Peyer's patch (tissue), 4 donors: ENCODE measurements at regions not wholly inside any gene's neighbourhood (a gene's known extent, or its start where the extent isn't known, plus 50 kb on each side); places are given as distances from the start of the nearest gene placed in this dataset.

Experiments used
- POLR2A ChIP-seq, 2 donors: fragments of 450-650 bp; IDR thresholded peaks; one replicate each; pipeline ENCODE4 v1.5.1; 2017; ENCODE audit warnings: antibody characterized with exemption in 2 of 2, mild to moderate bottlenecking in 2 of 2, moderate library complexity in 2 of 2
- TF ChIP-seq, protein P1 (sequence below), 6 experiments: fragments of 450-650 bp in 4 of 6; fragments of 200-600 bp in 2 of 6; sonication (generic) in 1 of 6; IDR thresholded peaks; one replicate each; pipeline ENCODE4 v1.5.1; 2017 to 2019; ENCODE audit warnings: antibody characterized with exemption in 6 of 6, mild to moderate bottlenecking in 3 of 6, moderate library complexity in 1 of 6

DNA sequence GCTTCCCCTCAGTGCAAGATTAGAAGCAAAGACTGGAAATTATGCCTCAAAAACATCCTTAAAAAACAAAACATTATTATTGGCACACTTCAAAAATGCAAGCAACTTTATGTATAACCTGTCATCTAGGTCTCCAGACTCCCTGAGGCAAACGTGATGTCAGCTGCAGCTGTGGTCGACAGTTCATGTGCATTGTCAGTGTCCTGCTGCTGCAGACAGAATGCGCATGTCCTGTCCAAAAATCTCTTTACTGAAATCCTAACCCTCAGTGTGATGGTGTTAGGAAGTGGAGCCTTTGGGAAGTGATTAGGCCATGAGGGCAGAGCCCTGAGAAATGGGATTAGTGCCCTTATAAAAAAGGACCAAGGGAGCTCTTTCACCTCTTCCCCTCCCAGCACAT, 126.9 kb downstream of the CYRIA start:
- TF ChIP-seq, protein P1, sequence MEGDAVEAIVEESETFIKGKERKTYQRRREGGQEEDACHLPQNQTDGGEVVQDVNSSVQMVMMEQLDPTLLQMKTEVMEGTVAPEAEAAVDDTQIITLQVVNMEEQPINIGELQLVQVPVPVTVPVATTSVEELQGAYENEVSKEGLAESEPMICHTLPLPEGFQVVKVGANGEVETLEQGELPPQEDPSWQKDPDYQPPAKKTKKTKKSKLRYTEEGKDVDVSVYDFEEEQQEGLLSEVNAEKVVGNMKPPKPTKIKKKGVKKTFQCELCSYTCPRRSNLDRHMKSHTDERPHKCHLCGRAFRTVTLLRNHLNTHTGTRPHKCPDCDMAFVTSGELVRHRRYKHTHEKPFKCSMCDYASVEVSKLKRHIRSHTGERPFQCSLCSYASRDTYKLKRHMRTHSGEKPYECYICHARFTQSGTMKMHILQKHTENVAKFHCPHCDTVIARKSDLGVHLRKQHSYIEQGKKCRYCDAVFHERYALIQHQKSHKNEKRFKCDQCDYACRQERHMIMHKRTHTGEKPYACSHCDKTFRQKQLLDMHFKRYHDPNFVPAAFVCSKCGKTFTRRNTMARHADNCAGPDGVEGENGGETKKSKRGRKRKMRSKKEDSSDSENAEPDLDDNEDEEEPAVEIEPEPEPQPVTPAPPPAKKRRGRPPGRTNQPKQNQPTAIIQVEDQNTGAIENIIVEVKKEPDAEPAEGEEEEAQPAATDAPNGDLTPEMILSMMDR (IDR thresholded peaks at IDR 0.05), result no peak
- TF ChIP-seq POLR2A (IDR thresholded peaks at IDR 0.05), result no peak
